HepG2 (cell line): ENCODE measurements at regions not wholly inside any gene's neighbourhood (a gene's known extent, or its start where the extent isn't known, plus 50 kb on each side); places are given as distances from the start of the nearest gene placed in this dataset.

Source experiments
- ATAC-seq: fragments of 200-7000 bp; cut with Tn5 transposase; 3 replicates; pipeline ENCODE4 v1.9.1; 2020; ENCODE audit warnings: mild to moderate bottlenecking, moderate library complexity
- BruUV-seq: library from RNA; stranded (reverse); fragments of 400-500 nt; replicated peaks from 2 replicates; lab custom pipeline; 2021; lab: Mats Ljungman, UMichigan
- CTCF ChIA-PET: fragments of 300-600 bp; formaldehyde crosslinking; extraction: SDS; loops from one replicate; lab custom pipeline; 2021; ENCODE audit warnings: low total read pairs, inconsistent platforms, low intra/inter-chr PET ratio; lab: Yijun Ruan, JAX
- POLR2A ChIA-PET: fragments of 350-600 bp; sonication (Branson Sonifier 250); formaldehyde crosslinking; loops from one replicate; lab custom pipeline; 2020; ENCODE audit warnings: antibody characterized with exemption, inconsistent platforms; lab: Yijun Ruan, JAX
- DNase-seq: peaks from one replicate; pipeline ENCODE4 v3.0.0-alpha.2; 2015; ENCODE audit warnings: low spot score
- FAIRE-seq: peaks from 3 replicates; lab custom pipeline; 2011; peaks lifted over from hg19 to GRCh38; lab: Jason Lieb, UNC
- H2AFZ ChIP-seq: one replicate; pipeline ENCODE4 v1.6.1; 2011; ENCODE audit warnings: low read length, inconsistent platforms
- H3K27ac ChIP-seq: fragments of 300-600 bp; 3 replicates; pipeline ENCODE4 v1.8.0; 2011; ENCODE audit warnings: mixed run types, mild to moderate bottlenecking, mixed read lengths, low read length, inconsistent platforms; ENCODE audit not compliant: insufficient read depth; ENCODE audit errors: extremely low read length
- H3K27me3 ChIP-seq, 2 experiments: fragments of 200-600 bp in 1 of 2; 2 replicates in 1 of 2; 3 replicates in 1 of 2; pipeline versions ENCODE4 v1.6.0 to v1.8.0; 2011; ENCODE audit warnings: low read length in 2 of 2, mild to moderate bottlenecking in 2 of 2, moderate library complexity in 2 of 2, inconsistent platforms in 1 of 2; ENCODE audit not compliant: insufficient read depth in 2 of 2, control insufficient read depth in 1 of 2
- H3K36me3 ChIP-seq, 2 experiments: fragments of 200-600 bp in 1 of 2; replicated peaks in 1 of 2; 2 replicates in 1 of 2; 3 replicates in 1 of 2; pipeline versions ENCODE4 v1.5.1 to v1.8.0; 2011; ENCODE audit warnings: low read length in 2 of 2, inconsistent platforms in 1 of 2; ENCODE audit not compliant: insufficient read depth in 2 of 2, control insufficient read depth in 1 of 2
- H3K4me1 ChIP-seq: 2 replicates; pipeline ENCODE4 v1.5.1; 2012; ENCODE audit warnings: low read length, inconsistent platforms; ENCODE audit not compliant: insufficient read depth
- H3K4me2 ChIP-seq: 2 replicates; pipeline ENCODE4 v1.6.0; 2011; ENCODE audit warnings: low read depth, low read length, inconsistent platforms
- H3K4me3 ChIP-seq, 3 experiments: fragments of 200-600 bp in 1 of 3; sonication (generic), shearing (Covaris generic) in 1 of 3; replicated peaks in 1 of 3; 2 replicates each; pipeline ENCODE4 v1.5.1; 2011 to 2016; ENCODE audit warnings: low read length in 3 of 3, inconsistent platforms in 2 of 3, low read depth in 2 of 3, mild to moderate bottlenecking in 2 of 3, control low read depth in 1 of 3, mixed read lengths in 1 of 3; ENCODE audit not compliant: insufficient read depth in 1 of 3
- H3K79me2 ChIP-seq: one replicate; pipeline ENCODE4 v1.6.1; 2011; ENCODE audit warnings: low read length, inconsistent platforms; ENCODE audit not compliant: insufficient read depth
- H3K9ac ChIP-seq: 2 replicates; pipeline ENCODE4 v1.6.0; 2011; ENCODE audit warnings: mild to moderate bottlenecking, low read depth, low read length, inconsistent platforms; ENCODE audit not compliant: insufficient read depth
- H3K9me3 ChIP-seq: 2 replicates; pipeline ENCODE4 v1.5.1; 2012; ENCODE audit warnings: mild to moderate bottlenecking, low read length
- H4K20me1 ChIP-seq: 2 replicates; pipeline ENCODE4 v1.6.0; 2011; ENCODE audit warnings: inconsistent platforms, mild to moderate bottlenecking, low read length, moderate library complexity; ENCODE audit not compliant: insufficient read depth
- ASH2L ChIP-seq: fragments of 300-600, 200-600 bp; sonication (generic); IDR thresholded peaks from 2 replicates; pipeline ENCODE4 v1.7.0; 2017; ENCODE audit warnings: low read depth, mild to moderate bottlenecking, moderate library complexity, mixed read lengths, low read length; ENCODE audit not compliant: insufficient read length
- CAMTA2 ChIP-seq: sonication (generic); formaldehyde crosslinking; IDR thresholded peaks from 2 replicates; pipeline ENCODE4 v1.4.0; 2020; ENCODE audit warnings: mild to moderate bottlenecking, missing genetic modification reagents, borderline replicate concordance
- CHCHD3 ChIP-seq: sonication (generic); formaldehyde crosslinking; IDR thresholded peaks from 2 replicates; pipeline ENCODE4 v1.8.0; 2022; ENCODE audit warnings: mild to moderate bottlenecking, missing genetic modification reagents, moderate library complexity
- HNRNPH1 ChIP-seq: fragments of 200-400 bp; formaldehyde crosslinking; optimal IDR thresholded peaks from 2 replicates; pipeline ENCODE3; 2017; ENCODE audit warnings: mild to moderate bottlenecking, low read depth, low read length
- MATR3 ChIP-seq: sonication (generic); formaldehyde crosslinking; IDR thresholded peaks from 2 replicates; pipeline ENCODE4 v1.4.0; 2020; ENCODE audit warnings: missing genetic modification reagents
- MTF1 ChIP-seq: sonication (generic); formaldehyde crosslinking; IDR thresholded peaks from 2 replicates; pipeline ENCODE4 v1.5.0; 2020; ENCODE audit warnings: missing genetic modification reagents
- NFIC ChIP-seq: IDR thresholded peaks from 2 replicates; pipeline ENCODE4 v1.6.1; 2012; ENCODE audit warnings: mild to moderate bottlenecking, low read length, inconsistent platforms
- PLRG1 ChIP-seq: fragments of 450-650 bp; conservative IDR thresholded peaks from 2 replicates; pipeline ENCODE4 v1.6.1; 2016
- RCOR2 ChIP-seq: IDR thresholded peaks from 2 replicates; pipeline ENCODE4 v1.6.1; 2016; ENCODE audit warnings: missing biosample characterization, missing genetic modification reagents
- REPIN1 ChIP-seq: sonication (generic); formaldehyde crosslinking; IDR thresholded peaks from 2 replicates; pipeline ENCODE4 v1.8.0; 2022; ENCODE audit warnings: missing genetic modification reagents, low read depth, mild to moderate bottlenecking, borderline replicate concordance
- SAFB2 ChIP-seq: sonication (generic); formaldehyde crosslinking; IDR thresholded peaks from 2 replicates; pipeline ENCODE4 v1.5.1; 2020; ENCODE audit warnings: missing genetic modification reagents, low read depth, mild to moderate bottlenecking, borderline replicate concordance
- WGBS: methylation state at CpG from one replicate; pipeline ENCODE4 v1.1.6; 2017; ENCODE audit warnings: low lambda C conversion rate; 5-methylcytosine and 5-hydroxymethylcytosine counted together
- in situ Hi-C: cut with HindIII; loops from 2 replicates; pipeline ENCODE4 v1.10.0; 2017; ENCODE audit warnings: low pct_unique_long_range_greater_than_20kb; ENCODE audit not compliant: extremely low pct_ligation_motif_present
- intact Hi-C: fragments of 100-400 bp; cut with micrococcal nuclease; formaldehyde crosslinking; loops from one replicate; pipeline ENCODE4 v1.10.0; 2022; ENCODE audit not compliant: unreplicated experiment
- TF ChIP-seq, protein P1 (sequence below): sonication (generic); formaldehyde crosslinking; IDR thresholded peaks from 2 replicates; pipeline ENCODE4 v1.5.0; 2020; ENCODE audit warnings: mild to moderate bottlenecking, missing genetic modification reagents
- TF ChIP-seq, protein P2 (sequence below): IDR thresholded peaks from 2 replicates; pipeline ENCODE4 v1.6.1; 2016
- TF ChIP-seq, protein P3 (sequence below): sonication (generic); formaldehyde crosslinking; IDR thresholded peaks from 2 replicates; pipeline ENCODE4 v1.5.0; 2020; ENCODE audit warnings: missing genetic modification reagents

DNA sequence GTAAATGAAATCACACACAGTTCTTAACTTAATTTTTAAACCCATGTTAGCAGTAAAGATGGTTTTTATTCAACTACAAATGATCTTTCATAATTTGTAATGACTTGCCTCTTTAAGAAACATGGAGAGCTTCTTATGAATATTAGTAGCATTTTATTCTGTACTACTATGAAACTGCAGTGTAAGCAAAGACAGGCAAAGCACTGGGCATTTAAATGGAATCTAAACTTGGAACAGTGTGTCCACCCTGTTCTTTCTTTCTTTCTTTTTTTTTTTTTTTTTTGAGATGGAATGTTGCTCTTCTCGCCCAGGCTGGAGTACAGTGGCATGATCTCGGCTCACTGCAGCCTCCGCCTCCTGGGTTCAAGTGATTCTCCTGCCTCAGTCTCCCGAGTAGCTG lies 740.4 kb upstream of the IGFBP3 start:
- FAIRE-seq, result no peak

DNA sequence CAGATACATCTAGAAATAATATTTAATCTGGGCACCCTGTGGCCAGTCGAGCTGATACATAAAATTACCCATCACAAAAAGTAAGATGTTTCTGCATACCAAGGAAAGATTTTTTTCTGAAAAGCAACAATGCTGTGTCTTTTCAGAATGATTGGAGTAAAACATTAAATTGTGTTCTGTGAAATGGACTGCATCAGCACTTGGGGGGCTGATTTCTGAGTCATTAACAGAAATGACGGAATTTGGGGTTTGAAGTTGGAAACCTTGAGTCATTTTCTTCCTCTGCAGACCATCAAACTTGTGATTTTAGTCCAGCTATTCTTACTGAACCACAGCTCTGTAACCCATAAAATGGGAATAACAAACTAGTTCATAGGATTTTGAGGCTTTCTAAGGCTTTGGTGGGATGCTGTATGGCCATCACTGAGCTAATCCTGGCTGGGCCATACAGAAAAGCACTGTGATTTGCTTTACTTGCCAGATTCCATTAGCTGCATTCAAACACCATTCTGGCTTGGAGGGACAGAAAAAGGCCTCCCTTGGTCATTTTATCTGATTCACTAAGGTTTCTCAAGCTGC lies 739.4 kb upstream of the IGFBP3 start:
- Histone ChIP-seq H4K20me1 (no peaks in the 10 kb centered on the region), H3K9ac (no peak overlapping the region), H2AFZ (no peak overlapping the region), H3K4me2 (no peak overlapping the region), H3K9me3 (peaks cover 2% of the 10 kb centered on the region; the same call in 1 of the 2 replicates), H3K4me1 (no peaks in the 10 kb centered on the region), H3K79me2 (no peaks in the 10 kb centered on the region), H3K27me3 (no peaks in the 10 kb centered on the region), H3K36me3 (no peaks in the 10 kb centered on the region), H3K4me3 (no peak overlapping the region), H3K27ac (no peak overlapping the region)
- ChIA-PET CTCF (no interaction called here), POLR2A (no interaction called here)
- ATAC-seq (no peak), DNase-seq (no peak), FAIRE-seq (no peak)
- intact Hi-C loops (no loop called here), in situ Hi-C loops (no loop called here)
- BruUV-seq, result no TSS peak
- WGBS, result 15% methylated on average over 2 of the region's 2 CpGs
- TF ChIP-seq, protein P1, sequence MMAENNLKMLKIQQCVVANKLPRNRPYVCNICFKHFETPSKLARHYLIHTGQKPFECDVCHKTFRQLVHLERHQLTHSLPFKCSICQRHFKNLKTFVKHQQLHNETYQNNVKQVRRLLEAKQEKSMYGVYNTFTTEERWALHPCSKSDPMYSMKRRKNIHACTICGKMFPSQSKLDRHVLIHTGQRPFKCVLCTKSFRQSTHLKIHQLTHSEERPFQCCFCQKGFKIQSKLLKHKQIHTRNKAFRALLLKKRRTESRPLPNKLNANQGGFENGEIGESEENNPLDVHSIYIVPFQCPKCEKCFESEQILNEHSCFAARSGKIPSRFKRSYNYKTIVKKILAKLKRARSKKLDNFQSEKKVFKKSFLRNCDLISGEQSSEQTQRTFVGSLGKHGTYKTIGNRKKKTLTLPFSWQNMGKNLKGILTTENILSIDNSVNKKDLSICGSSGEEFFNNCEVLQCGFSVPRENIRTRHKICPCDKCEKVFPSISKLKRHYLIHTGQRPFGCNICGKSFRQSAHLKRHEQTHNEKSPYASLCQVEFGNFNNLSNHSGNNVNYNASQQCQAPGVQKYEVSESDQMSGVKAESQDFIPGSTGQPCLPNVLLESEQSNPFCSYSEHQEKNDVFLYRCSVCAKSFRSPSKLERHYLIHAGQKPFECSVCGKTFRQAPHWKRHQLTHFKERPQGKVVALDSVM (CRISPR knock-in tag), result no peak
- TF ChIP-seq HNRNPH1, result no peak
- TF ChIP-seq ASH2L, result no peak

More for the DNA sequence above, 740.4 kb upstream of the IGFBP3 start:
- Histone ChIP-seq H3K27me3 (no peaks in the 10 kb centered on the region), H2AFZ (no peak overlapping the region), H3K36me3 (no peaks in the 10 kb centered on the region), H3K9me3 (no peaks in the 10 kb centered on the region), H3K4me1 (no peaks in the 10 kb centered on the region), H3K27ac (no peak overlapping the region), H4K20me1 (no peaks in the 10 kb centered on the region), H3K4me2 (no peak overlapping the region), H3K9ac (no peak overlapping the region), H3K4me3 (no peak overlapping the region), H3K79me2 (no peaks in the 10 kb centered on the region)
- DNase-seq (no peak), ATAC-seq (no peak)
- POLR2A ChIA-PET, result no interaction called here
- no TSS peak for BruUV-seq
- CTCF ChIA-PET, result no interaction called here
- intact Hi-C loops (no loop called here), in situ Hi-C loops (no loop called here)
- TF ChIP-seq NFIC (no peak), SAFB2 (CRISPR knock-in tag) (no peak), PLRG1 (no peak), MATR3 (CRISPR knock-in tag) (no peak), CAMTA2 (no peak), RCOR2 (CRISPR knock-in tag) (no peak), CHCHD3 (CRISPR knock-in tag) (no peak), MTF1 (CRISPR knock-in tag) (no peak), REPIN1 (CRISPR knock-in tag) (no peak)
- TF ChIP-seq, protein P2, sequence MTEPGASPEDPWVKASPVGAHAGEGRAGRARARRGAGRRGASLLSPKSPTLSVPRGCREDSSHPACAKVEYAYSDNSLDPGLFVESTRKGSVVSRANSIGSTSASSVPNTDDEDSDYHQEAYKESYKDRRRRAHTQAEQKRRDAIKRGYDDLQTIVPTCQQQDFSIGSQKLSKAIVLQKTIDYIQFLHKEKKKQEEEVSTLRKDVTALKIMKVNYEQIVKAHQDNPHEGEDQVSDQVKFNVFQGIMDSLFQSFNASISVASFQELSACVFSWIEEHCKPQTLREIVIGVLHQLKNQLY, result no peak
- TF ChIP-seq, protein P3, sequence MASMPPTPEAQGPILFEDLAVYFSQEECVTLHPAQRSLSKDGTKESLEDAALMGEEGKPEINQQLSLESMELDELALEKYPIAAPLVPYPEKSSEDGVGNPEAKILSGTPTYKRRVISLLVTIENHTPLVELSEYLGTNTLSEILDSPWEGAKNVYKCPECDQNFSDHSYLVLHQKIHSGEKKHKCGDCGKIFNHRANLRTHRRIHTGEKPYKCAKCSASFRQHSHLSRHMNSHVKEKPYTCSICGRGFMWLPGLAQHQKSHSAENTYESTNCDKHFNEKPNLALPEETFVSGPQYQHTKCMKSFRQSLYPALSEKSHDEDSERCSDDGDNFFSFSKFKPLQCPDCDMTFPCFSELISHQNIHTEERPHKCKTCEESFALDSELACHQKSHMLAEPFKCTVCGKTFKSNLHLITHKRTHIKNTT (CRISPR knock-in tag), result no peak
- 21% methylated on average over 4 of the region's 4 CpGs for WGBS
